Adrenal gland (tissue), 5 donors: ENCODE measurements at regions not wholly inside any gene's neighbourhood (a gene's known extent, or its start where the extent isn't known, plus 50 kb on each side); places are given as distances from the start of the nearest gene placed in this dataset.

Experiments used
- POLR2A ChIP-seq, 2 donors: fragments of 450-650 bp; IDR thresholded peaks; one replicate each; pipeline ENCODE4 v1.6.1; 2017; ENCODE audit warnings: antibody characterized with exemption in 2 of 2, mild to moderate bottlenecking in 2 of 2, moderate library complexity in 1 of 2
- TF ChIP-seq, protein P1 (sequence below), 6 experiments: fragments of 450-650 bp in 4 of 6; fragments of 200-600 bp in 2 of 6; sonication (generic) in 1 of 6; IDR thresholded peaks; 1 replicate in 5 of 6; 2 replicates in 1 of 6; pipeline versions ENCODE4 v1.5.1 to v1.8.0; 2016 to 2021; ENCODE audit warnings: antibody characterized with exemption in 6 of 6, mild to moderate bottlenecking in 2 of 6, moderate library complexity in 1 of 6
- donor health status: DM: no; HTN: no; CAD: no.

DNA sequence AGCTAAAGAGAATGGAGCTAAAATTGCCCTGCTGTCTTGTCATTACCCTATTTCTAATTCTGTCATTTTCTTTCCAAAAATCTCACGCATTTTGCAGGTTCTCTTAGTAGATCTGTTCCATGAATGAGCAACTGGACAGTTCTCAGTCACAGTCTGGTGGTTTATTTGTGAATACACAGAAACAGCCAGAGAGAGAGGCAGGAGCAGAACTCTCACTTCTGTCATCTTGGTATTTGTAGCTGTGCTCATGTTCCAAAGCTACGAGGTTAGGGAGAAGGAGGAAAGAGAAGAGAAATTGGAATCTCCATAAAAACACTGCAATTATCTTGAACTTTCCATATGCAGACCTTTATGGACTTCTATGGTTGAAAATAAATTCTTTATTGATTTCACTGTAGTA, 118.0 kb upstream of the OR13F1 start:
- TF ChIP-seq, protein P1, sequence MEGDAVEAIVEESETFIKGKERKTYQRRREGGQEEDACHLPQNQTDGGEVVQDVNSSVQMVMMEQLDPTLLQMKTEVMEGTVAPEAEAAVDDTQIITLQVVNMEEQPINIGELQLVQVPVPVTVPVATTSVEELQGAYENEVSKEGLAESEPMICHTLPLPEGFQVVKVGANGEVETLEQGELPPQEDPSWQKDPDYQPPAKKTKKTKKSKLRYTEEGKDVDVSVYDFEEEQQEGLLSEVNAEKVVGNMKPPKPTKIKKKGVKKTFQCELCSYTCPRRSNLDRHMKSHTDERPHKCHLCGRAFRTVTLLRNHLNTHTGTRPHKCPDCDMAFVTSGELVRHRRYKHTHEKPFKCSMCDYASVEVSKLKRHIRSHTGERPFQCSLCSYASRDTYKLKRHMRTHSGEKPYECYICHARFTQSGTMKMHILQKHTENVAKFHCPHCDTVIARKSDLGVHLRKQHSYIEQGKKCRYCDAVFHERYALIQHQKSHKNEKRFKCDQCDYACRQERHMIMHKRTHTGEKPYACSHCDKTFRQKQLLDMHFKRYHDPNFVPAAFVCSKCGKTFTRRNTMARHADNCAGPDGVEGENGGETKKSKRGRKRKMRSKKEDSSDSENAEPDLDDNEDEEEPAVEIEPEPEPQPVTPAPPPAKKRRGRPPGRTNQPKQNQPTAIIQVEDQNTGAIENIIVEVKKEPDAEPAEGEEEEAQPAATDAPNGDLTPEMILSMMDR (IDR thresholded peaks at IDR 0.05) = no peak
- TF ChIP-seq POLR2A (IDR thresholded peaks at IDR 0.05) = no peak
